ENCODE measurements at regions not wholly inside any gene's neighbourhood (a gene's known extent, or its start where the extent isn't known, plus 50 kb on each side); places are given as distances from the start of the nearest gene placed in this dataset.
"Not testable (repeated sequence)": the region's sequence is repeated elsewhere in the genome, so short reads cannot be mapped to it uniquely, and the experiment has no call there.

DNA sequence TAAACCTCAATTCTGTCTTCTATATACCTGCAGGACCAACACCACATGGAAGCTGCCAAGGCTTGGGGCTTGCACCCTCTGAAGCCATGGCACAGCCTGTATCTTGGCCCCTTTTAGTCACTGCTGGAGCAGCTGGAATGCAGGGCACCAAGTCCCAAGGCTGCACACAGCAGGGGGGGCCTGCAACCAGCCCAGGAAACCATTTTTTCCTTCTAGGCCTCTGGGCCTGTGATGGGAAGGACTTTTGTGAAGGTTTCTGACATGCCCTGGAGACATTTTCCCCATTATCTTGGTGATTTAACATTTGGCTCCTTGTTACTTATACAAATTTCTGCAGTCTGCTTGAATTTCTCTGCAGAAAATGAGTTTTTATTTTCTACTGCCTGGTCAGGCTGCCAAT lies 123.2 kb upstream of the PCGF5 start:
- no peak for DNase-seq (ENCODE audit: low read depth)
- H3K4me3 ChIP-seq (ENCODE audit: low read depth, low read length), result no peak overlapping the region
- TF ChIP-seq, protein P1, sequence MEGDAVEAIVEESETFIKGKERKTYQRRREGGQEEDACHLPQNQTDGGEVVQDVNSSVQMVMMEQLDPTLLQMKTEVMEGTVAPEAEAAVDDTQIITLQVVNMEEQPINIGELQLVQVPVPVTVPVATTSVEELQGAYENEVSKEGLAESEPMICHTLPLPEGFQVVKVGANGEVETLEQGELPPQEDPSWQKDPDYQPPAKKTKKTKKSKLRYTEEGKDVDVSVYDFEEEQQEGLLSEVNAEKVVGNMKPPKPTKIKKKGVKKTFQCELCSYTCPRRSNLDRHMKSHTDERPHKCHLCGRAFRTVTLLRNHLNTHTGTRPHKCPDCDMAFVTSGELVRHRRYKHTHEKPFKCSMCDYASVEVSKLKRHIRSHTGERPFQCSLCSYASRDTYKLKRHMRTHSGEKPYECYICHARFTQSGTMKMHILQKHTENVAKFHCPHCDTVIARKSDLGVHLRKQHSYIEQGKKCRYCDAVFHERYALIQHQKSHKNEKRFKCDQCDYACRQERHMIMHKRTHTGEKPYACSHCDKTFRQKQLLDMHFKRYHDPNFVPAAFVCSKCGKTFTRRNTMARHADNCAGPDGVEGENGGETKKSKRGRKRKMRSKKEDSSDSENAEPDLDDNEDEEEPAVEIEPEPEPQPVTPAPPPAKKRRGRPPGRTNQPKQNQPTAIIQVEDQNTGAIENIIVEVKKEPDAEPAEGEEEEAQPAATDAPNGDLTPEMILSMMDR (conservative IDR thresholded peaks at IDR 0.05; ENCODE audit: low read depth, low read length), result no peak

DNA sequence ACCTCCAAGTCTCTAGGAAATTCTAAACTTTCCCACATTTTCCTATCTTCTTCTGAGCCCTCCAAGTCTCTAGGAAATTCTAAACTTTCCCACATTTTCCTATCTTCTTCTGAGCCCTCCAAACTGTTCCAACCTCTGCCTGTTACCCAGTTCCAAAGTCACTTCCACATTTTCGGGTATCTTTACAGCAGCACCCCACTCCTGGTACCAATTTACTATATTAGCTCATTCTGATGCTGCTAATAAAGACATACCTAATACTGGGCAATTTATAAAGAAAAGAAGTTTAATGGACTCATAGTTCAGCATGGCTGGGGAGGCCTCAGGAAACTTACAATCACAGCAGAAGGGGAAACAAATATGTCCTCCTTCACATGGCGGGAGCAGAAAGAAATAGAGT lies 122.4 kb upstream of the PCGF5 start:
- not testable (repeated sequence) for H3K4me3 ChIP-seq (ENCODE audit: low read depth, low read length); DNase-seq (ENCODE audit: low read depth)

DNA sequence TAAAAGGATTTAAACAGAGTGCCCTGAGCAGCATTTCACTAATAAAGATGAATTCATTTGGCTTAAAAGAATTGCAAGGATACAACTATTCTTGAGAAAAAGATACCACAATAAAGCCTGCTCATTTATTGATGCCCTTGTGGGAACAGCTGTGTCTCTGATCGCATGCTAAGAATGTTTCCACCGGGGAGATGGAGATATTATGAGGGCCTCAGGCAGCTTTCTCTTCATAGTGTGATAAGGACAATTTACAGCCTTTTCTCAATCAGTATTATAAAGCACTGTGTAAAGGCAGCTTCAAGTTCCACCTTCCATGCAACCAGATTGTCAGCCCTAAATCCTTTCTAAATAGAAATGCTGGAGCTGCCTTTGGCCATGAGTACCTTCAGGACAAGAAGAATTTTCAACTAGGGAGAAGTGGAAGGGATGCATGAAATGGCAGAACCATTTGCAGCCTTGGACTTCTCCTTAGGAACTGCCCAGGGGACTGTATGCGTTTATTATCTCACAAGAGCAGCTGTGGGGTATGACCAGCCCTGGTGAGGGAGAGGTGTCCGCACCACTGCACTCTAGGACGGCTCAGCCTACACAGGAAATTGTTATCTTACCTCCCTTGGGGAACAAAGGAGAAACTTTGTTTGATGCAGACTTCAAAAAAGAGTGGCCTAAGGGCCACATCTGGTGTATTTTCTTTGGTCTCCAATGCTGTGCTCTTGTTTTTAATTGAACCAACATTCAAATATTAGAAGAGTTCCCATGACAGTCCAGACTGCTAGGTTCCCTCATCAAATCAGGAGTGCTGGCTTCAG lies 116.9 kb upstream of the PCGF5 start:
- TF ChIP-seq, protein P1 (conservative IDR thresholded peaks at IDR 0.05; ENCODE audit: low read depth, low read length), result no peak
- no peak overlapping the region for H3K4me3 ChIP-seq (ENCODE audit: low read depth, low read length)
- peak; percentile 27 for DNase-seq (ENCODE audit: low read depth)

DNA sequence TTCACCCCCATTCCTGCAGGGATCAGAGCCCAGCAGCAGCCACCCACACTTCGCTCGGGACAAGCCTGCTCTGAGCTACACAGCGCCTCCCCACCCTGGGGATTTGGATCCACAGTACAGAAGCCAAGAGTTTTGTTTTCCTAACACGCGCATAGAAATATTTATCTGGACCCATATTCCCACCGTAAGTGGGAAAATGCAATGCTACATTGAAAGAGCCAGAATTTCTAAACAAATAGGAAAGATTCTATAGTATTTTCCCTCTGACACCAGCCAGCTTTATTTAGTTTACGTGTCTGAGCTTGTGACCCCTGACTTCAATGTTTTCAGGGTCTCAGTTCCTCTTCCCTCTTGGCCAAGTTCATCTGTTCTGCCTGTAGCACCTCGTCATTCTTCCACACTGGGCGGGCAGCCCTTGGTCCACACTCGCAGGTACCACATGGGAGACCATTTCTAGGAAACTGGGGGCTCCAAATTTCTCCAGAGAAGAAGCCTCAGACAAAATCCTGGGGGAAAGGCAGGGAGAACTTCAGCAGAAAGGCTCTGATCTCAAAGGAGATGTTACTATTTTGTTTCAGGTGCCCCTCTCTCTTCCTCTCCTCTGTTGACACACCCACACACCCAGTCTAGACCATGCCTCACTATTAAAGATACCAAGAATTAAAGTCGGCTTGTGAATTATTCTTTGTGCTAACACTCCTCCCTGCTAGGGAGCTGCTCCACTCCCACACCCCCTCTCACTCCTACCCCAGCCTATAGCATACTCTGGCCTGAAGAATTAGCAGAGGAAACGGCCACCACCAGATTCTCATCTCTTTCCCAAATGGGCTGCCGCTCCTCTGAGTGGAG lies 116.0 kb upstream of the PCGF5 start:
- peak; percentile 11 for DNase-seq (ENCODE audit: low read depth)
- no peak overlapping the region for H3K4me3 ChIP-seq (ENCODE audit: low read depth, low read length)
- TF ChIP-seq, protein P1 (conservative IDR thresholded peaks at IDR 0.05; ENCODE audit: low read depth, low read length), result peak; percentile 30

DNA sequence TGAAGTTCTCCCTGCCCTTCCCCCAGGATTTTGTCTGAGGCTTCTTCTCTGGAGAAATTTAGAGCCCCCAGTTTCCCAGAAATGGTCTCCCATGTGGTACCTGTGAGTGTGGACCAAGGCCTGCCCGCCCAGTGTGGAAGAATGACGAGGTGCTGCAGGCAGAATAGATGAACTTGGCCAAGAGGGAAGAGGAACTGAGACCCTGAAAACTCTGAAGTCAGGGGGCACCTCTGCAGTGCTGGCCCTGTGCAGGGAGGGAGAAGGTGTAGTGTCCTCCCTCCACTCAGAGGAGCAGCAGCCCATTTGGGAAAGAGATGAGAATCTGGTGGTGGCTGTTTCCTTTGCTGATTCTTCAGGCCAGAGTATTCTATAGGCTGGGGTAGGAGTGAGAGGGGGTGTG lies 115.2 kb upstream of the PCGF5 start:
- TF ChIP-seq, protein P1 (conservative IDR thresholded peaks at IDR 0.05; ENCODE audit: low read depth, low read length), result no peak
- DNase-seq (ENCODE audit: low read depth), result no peak
- no peak overlapping the region for H3K4me3 ChIP-seq (ENCODE audit: low read depth, low read length)

DNA sequence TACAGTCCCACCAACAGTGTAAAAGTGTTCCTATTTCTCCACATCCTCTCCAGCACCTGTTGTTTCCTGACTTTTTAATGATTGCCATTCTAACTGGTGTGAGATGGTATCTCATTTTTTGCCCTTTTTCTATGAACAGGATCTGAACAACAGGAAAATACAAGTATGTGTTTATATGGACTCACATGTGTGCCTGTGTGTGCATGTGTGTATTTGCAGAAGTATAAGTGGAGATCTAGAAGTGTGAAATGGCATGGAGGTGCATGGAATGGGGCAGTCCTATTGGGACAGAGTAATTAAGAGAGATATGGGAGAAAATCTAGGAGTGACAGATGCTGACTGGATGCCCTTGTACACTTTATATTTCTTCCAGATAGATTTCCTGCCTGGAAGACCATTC lies 111.6 kb upstream of the PCGF5 start:
- no peak for DNase-seq (ENCODE audit: low read depth)
- TF ChIP-seq, protein P1 (conservative IDR thresholded peaks at IDR 0.05; ENCODE audit: low read depth, low read length), result no peak
- H3K4me3 ChIP-seq (ENCODE audit: low read depth, low read length), result no peak overlapping the region

DNA sequence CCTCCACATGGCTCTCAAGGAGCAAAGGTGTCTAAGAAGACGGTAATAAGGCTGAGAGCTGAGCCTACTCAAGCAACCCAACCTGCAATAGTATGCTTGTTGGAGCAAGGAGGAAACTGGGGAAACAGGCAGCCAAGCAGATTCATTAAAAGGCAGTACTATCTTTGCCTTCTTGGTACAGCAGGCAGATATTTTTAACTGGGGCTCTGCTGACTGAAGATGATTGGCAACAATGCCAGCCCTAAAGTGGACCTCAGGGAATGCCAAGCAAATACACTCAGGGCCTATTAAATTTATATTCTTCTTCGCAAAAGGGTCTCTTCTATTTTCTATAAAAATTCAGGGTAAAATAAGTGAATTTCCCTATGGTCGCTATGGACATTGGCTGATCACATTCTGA lies 109.4 kb upstream of the PCGF5 start:
- DNase-seq (ENCODE audit: low read depth), result no peak
- TF ChIP-seq, protein P1 (conservative IDR thresholded peaks at IDR 0.05; ENCODE audit: low read depth, low read length), result no peak

More for the DNA sequence above, 109.4 kb upstream of the PCGF5 start:
- no peak overlapping the region for H3K4me3 ChIP-seq (ENCODE audit: low read depth, low read length)
